Dendritic cell treated with granulocyte-macrophage colony-stimulating factor and Interleukin-4, amounts not matched to agents 40 ng/mL and 50 ng/mL, for 4 days (primary cell): ENCODE measurements at regions not wholly inside any gene's neighbourhood (a gene's known extent, or its start where the extent isn't known, plus 50 kb on each side); places are given as distances from the start of the nearest gene placed in this dataset.

Source experiments
- H3K27ac Mint-ChIP-seq: one replicate; pipeline ENCODE4 v1.8.0; 2022; ENCODE audit warnings: mild to moderate bottlenecking, mixed read lengths
- H3K27me3 Mint-ChIP-seq: one replicate; pipeline ENCODE4 v1.8.0; 2022; ENCODE audit warnings: mild to moderate bottlenecking, mixed read lengths
- H3K36me3 Mint-ChIP-seq: one replicate; pipeline ENCODE4 v1.8.0; 2022; ENCODE audit warnings: low read depth, mixed read lengths
- H3K4me1 Mint-ChIP-seq: one replicate; pipeline ENCODE4 v1.8.0; 2022; ENCODE audit warnings: low read depth, mixed read lengths
- H3K4me3 Mint-ChIP-seq: one replicate; pipeline ENCODE4 v1.8.0; 2022; ENCODE audit warnings: mild to moderate bottlenecking, moderate library complexity, mixed read lengths
- H3K9me3 Mint-ChIP-seq: one replicate; pipeline ENCODE4 v1.8.0; 2022; ENCODE audit warnings: mixed read lengths
- intact Hi-C: fragments of 100-400 bp; cut with micrococcal nuclease; formaldehyde crosslinking; loops from one replicate; pipeline ENCODE4 v1.15.0; 2022

DNA sequence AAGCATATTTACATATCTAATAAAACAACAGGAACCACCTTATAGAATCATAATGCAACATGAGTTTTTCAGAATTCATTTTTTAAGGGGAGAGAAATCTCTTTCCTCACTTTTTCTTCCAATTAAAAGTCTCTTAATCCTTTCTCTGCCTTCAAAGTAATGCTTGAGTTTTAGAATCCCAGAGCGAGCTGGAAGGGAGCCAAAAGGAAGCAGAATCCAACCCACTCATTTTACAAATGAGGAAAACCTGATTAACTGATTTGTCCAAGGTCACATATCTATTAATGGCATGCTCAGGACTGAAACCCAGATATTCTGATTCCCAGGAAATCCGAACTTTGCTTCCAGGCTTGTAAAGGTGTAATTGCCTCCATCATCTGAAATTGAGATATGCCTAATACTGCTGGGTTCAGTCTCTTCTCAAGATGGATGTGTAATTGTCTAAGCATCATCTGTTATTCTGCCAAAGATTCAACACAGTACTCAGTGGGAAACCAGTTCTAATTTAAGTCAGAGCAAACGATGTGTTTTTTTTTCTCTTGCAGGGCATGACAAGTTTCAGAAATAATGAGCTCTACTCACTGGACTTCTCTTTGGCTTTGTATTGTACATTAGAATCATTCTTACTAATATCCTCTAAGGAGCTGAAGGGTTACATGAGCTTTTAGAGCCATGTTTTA, 481.4 kb upstream of the CFAP20DC start:
- intact Hi-C loops, result no loop called here
- Mint-ChIP-seq H3K27ac (no peak overlapping the region), H3K9me3 (no peaks in the 10 kb centered on the region), H3K4me1 (no peaks in the 10 kb centered on the region), H3K36me3 (no peaks in the 10 kb centered on the region), H3K27me3 (peaks cover 5% of the 10 kb centered on the region), H3K4me3 (no peak overlapping the region)

DNA sequence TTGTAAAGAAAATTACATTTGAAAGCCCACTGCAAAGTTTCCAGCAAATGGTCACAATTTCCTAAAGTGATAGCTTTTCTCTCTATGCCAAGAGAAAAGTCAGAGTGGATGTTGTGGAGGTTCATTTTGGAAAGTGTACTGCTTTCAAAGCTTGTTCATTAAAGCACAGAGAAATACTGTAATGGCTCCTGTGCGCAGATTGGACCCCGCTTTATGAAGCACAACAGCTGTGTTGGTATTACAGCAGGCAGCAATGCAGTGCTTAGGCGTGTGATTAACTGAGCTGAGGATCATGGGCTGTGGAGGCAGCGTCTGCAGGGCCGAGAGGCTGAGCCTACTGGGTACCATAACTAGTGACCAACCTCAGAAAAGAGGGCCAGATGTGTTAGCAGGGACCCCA, 478.4 kb upstream of the CFAP20DC start:
- peaks cover 4% of the 10 kb centered on the region for H3K27me3 Mint-ChIP-seq
- no peaks in the 10 kb centered on the region for H3K4me1 Mint-ChIP-seq
- no peak overlapping the region for H3K27ac Mint-ChIP-seq
- no peaks in the 10 kb centered on the region for H3K9me3 Mint-ChIP-seq
- H3K4me3 Mint-ChIP-seq, result no peak overlapping the region
- intact Hi-C loops, result no loop called here
- H3K36me3 Mint-ChIP-seq, result no peaks in the 10 kb centered on the region

- intact Hi-C loops, result no loop called here
- H3K4me3 Mint-ChIP-seq, result no peak overlapping the region
- H3K27ac Mint-ChIP-seq, result no peak overlapping the region
- no peaks in the 10 kb centered on the region for H3K4me1 Mint-ChIP-seq
- peaks cover 4% of the 10 kb centered on the region for H3K27me3 Mint-ChIP-seq
- no peaks in the 10 kb centered on the region for H3K36me3 Mint-ChIP-seq
- H3K9me3 Mint-ChIP-seq, result no peaks in the 10 kb centered on the region
Observed at GRCh38 chr3:59527493-59527892, 477.7 kb upstream of the CFAP20DC start.

DNA sequence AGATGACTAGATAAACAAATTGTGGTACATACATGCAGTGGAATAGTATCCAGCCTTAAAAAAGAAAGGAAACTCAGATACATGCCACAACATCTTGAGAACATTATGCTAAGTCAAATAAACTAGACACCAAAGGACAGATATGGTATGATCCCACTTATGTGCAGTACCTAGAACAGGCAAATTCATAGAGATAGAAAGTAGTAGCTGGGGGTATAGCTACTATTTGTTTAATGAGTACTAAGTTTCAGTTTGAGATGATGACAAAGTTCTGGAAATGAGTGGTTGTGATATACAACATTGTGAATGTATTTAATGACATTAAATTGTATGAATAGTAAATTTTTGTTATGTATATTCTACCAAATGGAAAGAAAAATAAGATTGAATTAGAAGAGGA, 477.2 kb upstream of the CFAP20DC start:
- Mint-ChIP-seq H3K4me3 (no peak overlapping the region), H3K4me1 (no peaks in the 10 kb centered on the region), H3K9me3 (no peaks in the 10 kb centered on the region), H3K27ac (no peak overlapping the region), H3K27me3 (peaks cover 3% of the 10 kb centered on the region), H3K36me3 (no peaks in the 10 kb centered on the region)
- intact Hi-C loops, result no loop called here

DNA sequence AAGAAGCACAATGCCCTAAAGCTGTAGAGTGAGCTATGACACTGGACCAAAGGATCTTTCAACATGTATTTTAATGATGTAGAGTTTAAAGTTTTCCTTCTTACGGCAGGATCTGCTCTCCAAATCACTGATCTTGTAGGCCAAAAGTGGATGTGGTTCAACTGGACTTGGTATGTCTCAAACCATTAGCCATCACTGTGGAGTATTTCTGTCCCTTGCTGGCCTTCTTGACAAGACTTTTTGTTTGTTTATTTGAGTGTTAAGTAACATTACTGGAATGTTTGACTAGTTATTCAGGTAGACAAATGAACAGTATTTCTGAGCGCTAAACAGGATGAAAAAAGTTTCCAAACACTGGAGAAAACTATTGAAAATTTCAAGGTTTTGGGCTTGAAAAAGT, 472.7 kb upstream of the CFAP20DC start:
- Mint-ChIP-seq H3K9me3 (no peaks in the 10 kb centered on the region), H3K4me1 (no peaks in the 10 kb centered on the region), H3K27me3 (peaks cover 2% of the 10 kb centered on the region), H3K36me3 (no peaks in the 10 kb centered on the region), H3K4me3 (no peak overlapping the region), H3K27ac (no peak overlapping the region)
- intact Hi-C loops, result no loop called here

GRCh38 chr3:59519094-59519493, 469.3 kb upstream of the CFAP20DC start:
- Mint-ChIP-seq H3K9me3 (no peaks in the 10 kb centered on the region), H3K36me3 (no peaks in the 10 kb centered on the region), H3K4me3 (no peak overlapping the region), H3K27me3 (no peaks in the 10 kb centered on the region), H3K27ac (no peak overlapping the region), H3K4me1 (no peaks in the 10 kb centered on the region)
- intact Hi-C loops, result no loop called here

- Mint-ChIP-seq H3K4me1 (no peaks in the 10 kb centered on the region), H3K36me3 (no peaks in the 10 kb centered on the region), H3K27me3 (no peaks in the 10 kb centered on the region), H3K4me3 (no peak overlapping the region), H3K27ac (no peak overlapping the region), H3K9me3 (no peaks in the 10 kb centered on the region)
- intact Hi-C loops, result no loop called here
Observed at GRCh38 chr3:59518283-59519055, 468.6 kb upstream of the CFAP20DC start.

DNA sequence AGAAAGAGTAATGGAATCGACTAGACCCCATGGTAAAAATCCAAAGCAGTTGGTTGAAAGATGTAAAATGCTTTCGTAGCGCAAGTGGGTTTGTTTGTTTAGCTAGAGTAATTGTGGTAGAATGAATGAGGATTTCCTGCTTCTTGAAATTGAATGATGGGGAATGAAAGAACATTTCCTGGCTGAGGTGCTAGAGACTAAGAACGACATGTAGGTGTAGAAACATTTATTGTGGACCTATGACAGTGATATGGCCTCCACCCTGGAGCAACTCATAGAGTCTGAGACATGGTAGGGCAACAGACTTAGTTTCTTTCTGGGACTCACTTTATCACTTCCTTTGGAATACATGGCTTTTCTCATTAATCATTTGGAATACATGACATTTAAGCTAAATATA, 467.6 kb upstream of the CFAP20DC start:
- Mint-ChIP-seq H3K27ac (no peak overlapping the region), H3K4me3 (no peak overlapping the region), H3K36me3 (no peaks in the 10 kb centered on the region), H3K9me3 (no peaks in the 10 kb centered on the region), H3K4me1 (no peaks in the 10 kb centered on the region), H3K27me3 (no peaks in the 10 kb centered on the region)
- intact Hi-C loops, result no loop called here

DNA sequence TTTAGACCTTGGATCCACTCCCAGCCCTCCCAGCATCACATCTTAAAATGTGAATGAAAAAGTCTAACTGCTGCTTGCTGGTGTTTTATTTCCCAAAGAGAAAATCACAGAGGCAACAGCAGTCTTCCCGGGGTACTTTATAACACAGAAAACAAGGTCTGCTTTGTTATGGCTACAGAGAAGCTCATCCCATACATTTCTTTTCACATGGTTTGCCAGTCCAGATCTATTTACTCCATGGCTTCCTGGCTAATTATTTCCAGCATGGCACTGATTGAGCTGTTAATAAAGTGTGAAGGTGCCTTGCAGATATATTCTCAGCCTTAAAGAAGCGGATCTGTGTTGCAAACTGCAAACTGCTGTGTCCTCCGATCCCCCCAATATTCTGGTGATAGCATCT, 466.1 kb upstream of the CFAP20DC start:
- intact Hi-C loops, result no loop called here
- Mint-ChIP-seq H3K27ac (no peak overlapping the region), H3K4me3 (no peak overlapping the region), H3K27me3 (no peaks in the 10 kb centered on the region), H3K4me1 (no peaks in the 10 kb centered on the region), H3K36me3 (no peaks in the 10 kb centered on the region), H3K9me3 (no peaks in the 10 kb centered on the region)

- H3K36me3 Mint-ChIP-seq, result no peaks in the 10 kb centered on the region
- intact Hi-C loops, result no loop called here
- H3K9me3 Mint-ChIP-seq, result no peaks in the 10 kb centered on the region
- no peaks in the 10 kb centered on the region for H3K4me1 Mint-ChIP-seq
- no peaks in the 10 kb centered on the region for H3K27me3 Mint-ChIP-seq
- H3K4me3 Mint-ChIP-seq, result no peak overlapping the region
- H3K27ac Mint-ChIP-seq, result no peak overlapping the region
Observed at GRCh38 chr3:59514865-59515482, 465.1 kb upstream of the CFAP20DC start.

GRCh38 chr3:59513570-59513969, 463.7 kb upstream of the CFAP20DC start:
- H3K27me3 Mint-ChIP-seq, result peaks cover 3% of the 10 kb centered on the region
- no peaks in the 10 kb centered on the region for H3K9me3 Mint-ChIP-seq
- H3K4me1 Mint-ChIP-seq, result no peaks in the 10 kb centered on the region
- H3K36me3 Mint-ChIP-seq, result no peaks in the 10 kb centered on the region
- no peak overlapping the region for H3K27ac Mint-ChIP-seq
- H3K4me3 Mint-ChIP-seq, result no peak overlapping the region
- intact Hi-C loops, result no loop called here

DNA sequence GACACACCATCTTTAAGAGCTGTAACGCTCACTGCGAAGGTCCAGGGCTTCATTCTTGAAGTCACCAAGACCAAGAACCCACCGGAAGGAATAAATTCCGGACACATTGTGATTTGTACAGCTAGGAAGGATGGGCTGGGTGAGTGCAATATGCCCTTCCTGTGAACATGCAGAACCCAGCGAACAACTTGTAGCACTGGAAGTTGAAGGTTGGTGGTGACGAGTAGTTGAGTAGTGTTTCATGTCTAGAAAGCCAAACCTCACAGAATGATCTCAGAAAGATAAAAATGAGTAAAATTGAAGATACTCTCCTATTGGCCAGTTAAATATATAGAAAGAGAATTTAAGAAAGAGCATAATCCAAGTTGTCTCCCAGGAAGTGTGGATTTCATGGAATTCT, 462.2 kb upstream of the CFAP20DC start:
- no peaks in the 10 kb centered on the region for H3K36me3 Mint-ChIP-seq
- H3K4me3 Mint-ChIP-seq, result no peak overlapping the region
- no peaks in the 10 kb centered on the region for H3K4me1 Mint-ChIP-seq
- no peak overlapping the region for H3K27ac Mint-ChIP-seq
- no peaks in the 10 kb centered on the region for H3K9me3 Mint-ChIP-seq
- intact Hi-C loops, result no loop called here
- H3K27me3 Mint-ChIP-seq, result peaks cover 3% of the 10 kb centered on the region

- no peaks in the 10 kb centered on the region for H3K4me1 Mint-ChIP-seq
- no peaks in the 10 kb centered on the region for H3K36me3 Mint-ChIP-seq
- intact Hi-C loops, result no loop called here
- peaks cover 3% of the 10 kb centered on the region for H3K27me3 Mint-ChIP-seq
- H3K9me3 Mint-ChIP-seq, result no peaks in the 10 kb centered on the region
- H3K27ac Mint-ChIP-seq, result no peak overlapping the region
- H3K4me3 Mint-ChIP-seq, result no peak overlapping the region
Observed at GRCh38 chr3:59510576-59510975, 460.8 kb upstream of the CFAP20DC start.

DNA sequence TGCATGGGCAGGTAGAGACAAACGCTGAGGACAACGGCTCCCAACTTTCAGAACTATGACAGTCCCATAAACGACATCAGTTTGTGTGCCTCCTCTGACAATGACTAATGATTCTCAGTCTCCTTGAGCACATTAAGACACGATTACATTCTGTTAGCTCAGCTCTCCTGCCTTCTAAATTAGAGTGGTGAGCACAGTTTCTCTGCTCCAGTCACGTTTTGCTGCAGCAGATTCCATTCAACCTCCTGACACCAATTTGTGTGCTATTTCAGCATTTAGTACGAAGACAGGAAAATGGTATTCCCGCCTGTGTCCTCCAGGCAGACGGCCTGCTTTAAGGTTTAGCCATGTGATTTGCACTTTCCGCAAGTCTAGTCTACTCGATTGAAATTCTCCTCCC, 458.4 kb upstream of the CFAP20DC start:
- H3K27ac Mint-ChIP-seq, result no peak overlapping the region
- H3K4me3 Mint-ChIP-seq, result no peak overlapping the region
- H3K36me3 Mint-ChIP-seq, result no peaks in the 10 kb centered on the region
- H3K4me1 Mint-ChIP-seq, result no peaks in the 10 kb centered on the region
- H3K27me3 Mint-ChIP-seq, result peaks cover 3% of the 10 kb centered on the region
- H3K9me3 Mint-ChIP-seq, result no peaks in the 10 kb centered on the region
- intact Hi-C loops, result no loop called here
